OCI-LY7 (cell line): ENCODE measurements at regions not wholly inside any gene's neighbourhood (a gene's known extent, or its start where the extent isn't known, plus 50 kb on each side); places are given as distances from the start of the nearest gene placed in this dataset.

Experiments
- BruUV-seq: library from RNA; stranded (reverse); fragments of 400-500 nt; replicated peaks from 2 replicates; lab custom pipeline; 2021; lab: Mats Ljungman, UMichigan
- CTCF ChIA-PET: fragments of 300-600 bp; sonication (Branson Sonifier 250); formaldehyde crosslinking; loops from one replicate; lab custom pipeline; 2022; ENCODE audit warnings: antibody characterized with exemption; ENCODE audit not compliant: unreplicated experiment; lab: Charles Lee
- POLR2A ChIA-PET: fragments of 300-600 bp; sonication (Branson Sonifier 250); formaldehyde crosslinking; loops from one replicate; lab custom pipeline; 2022; ENCODE audit warnings: antibody characterized with exemption; lab: Charles Lee
- DNase-seq: peaks from one replicate; pipeline ENCODE4 v3.0.0-alpha.2; 2015; ENCODE audit warnings: low spot score
- H2AFZ ChIP-seq: fragments of 200-600 bp; sonication (generic), shearing (Covaris generic); 2 replicates; pipeline ENCODE4 v1.6.1; 2014; ENCODE audit warnings: mild to moderate bottlenecking, antibody characterized with exemption, low read length, moderate library complexity
- H3K27ac ChIP-seq: fragments of 200-600 bp; sonication (generic); 2 replicates; pipeline ENCODE4 v1.5.1; 2014; ENCODE audit warnings: mixed run types, low read depth, mild to moderate bottlenecking, moderate library complexity, low read length, inconsistent platforms; ENCODE audit not compliant: poor library complexity, severe bottlenecking
- H3K36me3 ChIP-seq: fragments of 200-600 bp; sonication (generic); 2 replicates; pipeline ENCODE4 v1.6.1; 2014; ENCODE audit warnings: mild to moderate bottlenecking, antibody characterized with exemption, low read length, moderate library complexity, mixed read lengths; ENCODE audit not compliant: insufficient read depth
- H3K4me1 ChIP-seq: fragments of 200-600 bp; sonication (generic); 2 replicates; pipeline ENCODE4 v1.5.1; 2014; ENCODE audit warnings: mild to moderate bottlenecking, low read length; ENCODE audit not compliant: insufficient read depth, poor library complexity, severe bottlenecking
- H3K4me2 ChIP-seq: fragments of 200-600 bp; sonication (generic); 2 replicates; pipeline ENCODE4 v1.6.1; 2014; ENCODE audit warnings: mild to moderate bottlenecking, low read length
- H3K4me3 ChIP-seq: fragments of 200-600 bp; sonication (generic); 2 replicates; pipeline ENCODE4 v1.5.1; 2014; ENCODE audit warnings: mild to moderate bottlenecking, low read depth, low read length; ENCODE audit not compliant: poor library complexity, severe bottlenecking
- H3K79me2 ChIP-seq: fragments of 200-600 bp; sonication (generic); 2 replicates; pipeline ENCODE4 v1.6.1; 2016; ENCODE audit warnings: low read depth, mild to moderate bottlenecking, low read length, moderate library complexity, mixed read lengths; ENCODE audit not compliant: insufficient read depth
- H3K9me2 ChIP-seq: fragments of 200-600 bp; sonication (generic); 2 replicates; pipeline ENCODE4 v1.6.1; 2016; ENCODE audit warnings: mild to moderate bottlenecking, low read length, mixed read lengths; ENCODE audit not compliant: insufficient read depth
- H3K9me3 ChIP-seq: fragments of 200-600 bp; sonication (generic); 2 replicates; pipeline ENCODE4 v1.6.1; 2014; ENCODE audit warnings: mild to moderate bottlenecking, mixed run types, low read length, mixed read lengths
- H4K20me1 ChIP-seq: fragments of 200-600 bp; sonication (generic); 2 replicates; pipeline ENCODE4 v1.6.1; 2014; ENCODE audit warnings: mild to moderate bottlenecking, antibody characterized with exemption, low read length, moderate library complexity, mixed read lengths; ENCODE audit not compliant: insufficient read depth
- CTCF ChIP-seq: fragments of 200-600 bp; sonication (generic); conservative IDR thresholded peaks from 2 replicates; pipeline ENCODE4 v1.5.1; 2014; ENCODE audit warnings: mild to moderate bottlenecking, antibody characterized with exemption, low read length, moderate library complexity, mixed read lengths
- EZH2phosphoT487 ChIP-seq: fragments of 200-600 bp; sonication (generic); IDR thresholded peaks from 2 replicates; pipeline ENCODE4 v1.6.1; 2018; ENCODE audit warnings: low read depth, borderline replicate concordance, mild to moderate bottlenecking, mixed run types, antibody characterized with exemption, low read length, moderate library complexity, mixed read lengths
- intact Hi-C: fragments of 100-400 bp; cut with micrococcal nuclease; formaldehyde crosslinking; loops from one replicate; pipeline ENCODE4 v1.10.0; 2022; ENCODE audit not compliant: unreplicated experiment

GRCh38 chr2:128425216-128425615 lies 106.5 kb upstream of the HS6ST1 start:
- no peak overlapping the region for H3K27ac ChIP-seq
- H3K4me2 ChIP-seq, result no peak overlapping the region
- no peaks in the 10 kb centered on the region for H3K9me2 ChIP-seq
- no peaks in the 10 kb centered on the region for H4K20me1 ChIP-seq
- H3K4me3 ChIP-seq, result no peak overlapping the region
- no TSS peak for BruUV-seq
- H3K9me3 ChIP-seq, result peaks cover 5% of the 10 kb centered on the region; the same call in 1 of the 2 replicates
- ChIA-PET CTCF (no interaction called here), POLR2A (no interaction called here)
- no peak overlapping the region for H2AFZ ChIP-seq
- intact Hi-C loops, result no loop called here
- no peak for TF ChIP-seq CTCF
- no peak for TF ChIP-seq EZH2phosphoT487
- H3K36me3 ChIP-seq, result no peaks in the 10 kb centered on the region
- no peaks in the 10 kb centered on the region for H3K4me1 ChIP-seq
- no peak for DNase-seq
- no peaks in the 10 kb centered on the region for H3K79me2 ChIP-seq

- Histone ChIP-seq H3K9me3 (peaks cover 6% of the 10 kb centered on the region; the same call in 1 of the 2 replicates), H3K36me3 (no peaks in the 10 kb centered on the region), H4K20me1 (no peaks in the 10 kb centered on the region), H3K4me1 (no peaks in the 10 kb centered on the region), H3K79me2 (no peaks in the 10 kb centered on the region), H3K4me2 (no peak overlapping the region), H3K4me3 (no peak overlapping the region), H3K9me2 (no peaks in the 10 kb centered on the region), H2AFZ (no peak overlapping the region), H3K27ac (no peak overlapping the region)
- POLR2A ChIA-PET, result no interaction called here
- BruUV-seq, result no TSS peak
- TF ChIP-seq CTCF (no peak), EZH2phosphoT487 (no peak)
- CTCF ChIA-PET, result no interaction called here
- no peak for DNase-seq
- intact Hi-C loops, result no loop called here
These were observed 107.3 kb upstream of the HS6ST1 start for GRCh38 chr2:128425731-128426620.

- no peak overlapping the region for H3K27ac ChIP-seq
- H3K4me1 ChIP-seq, result no peaks in the 10 kb centered on the region
- H3K79me2 ChIP-seq, result no peaks in the 10 kb centered on the region
- H3K36me3 ChIP-seq, result no peaks in the 10 kb centered on the region
- H3K4me3 ChIP-seq, result no peak overlapping the region
- CTCF ChIA-PET, result interaction anchor here (0.6 kb wide), 1 partner anchor 96 kb away, joined by 3 read pairs; no protein-coding TSS in a partner anchor
- intact Hi-C loops, result no loop called here
- H4K20me1 ChIP-seq, result no peaks in the 10 kb centered on the region
- H3K9me2 ChIP-seq, result no peaks in the 10 kb centered on the region
- BruUV-seq, result no TSS peak
- no peak overlapping the region for H2AFZ ChIP-seq
- no peak for TF ChIP-seq EZH2phosphoT487
- no peak for TF ChIP-seq CTCF
- POLR2A ChIA-PET, result no interaction called here
- no peak overlapping the region for H3K4me2 ChIP-seq
- H3K9me3 ChIP-seq, result peaks cover 6% of the 10 kb centered on the region; the same call in 1 of the 2 replicates
- DNase-seq, result no peak
These were observed 108.7 kb upstream of the HS6ST1 start for GRCh38 chr2:128427413-128427755.
